ENCODE measurements at regions not wholly inside any gene's neighbourhood (a gene's known extent, or its start where the extent isn't known, plus 50 kb on each side); places are given as distances from the start of the nearest gene placed in this dataset.
"Not testable (repeated sequence)": the region's sequence is repeated elsewhere in the genome, so short reads cannot be mapped to it uniquely, and the experiment has no call there.

DNA sequence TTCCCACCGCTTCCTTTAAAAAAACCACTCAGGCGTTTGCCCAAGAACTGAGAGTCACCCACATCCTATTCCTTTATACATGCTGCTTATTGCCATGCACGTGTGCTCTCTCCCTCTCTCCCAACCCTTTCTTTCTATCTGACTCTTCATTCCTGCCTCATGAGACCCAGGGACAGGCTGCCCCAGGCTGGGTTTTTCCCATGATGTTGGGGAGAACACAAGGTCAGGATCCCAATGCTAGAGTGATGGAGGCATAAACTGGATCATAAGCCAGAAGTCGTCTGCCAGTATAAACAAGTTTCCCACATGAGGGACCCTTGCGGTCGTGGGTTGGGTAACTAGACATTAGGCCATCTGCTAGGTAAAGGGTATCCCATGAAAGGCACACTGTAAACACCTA lies 64.9 kb downstream of the CD2 start:
- no peak for DNase-seq

DNA sequence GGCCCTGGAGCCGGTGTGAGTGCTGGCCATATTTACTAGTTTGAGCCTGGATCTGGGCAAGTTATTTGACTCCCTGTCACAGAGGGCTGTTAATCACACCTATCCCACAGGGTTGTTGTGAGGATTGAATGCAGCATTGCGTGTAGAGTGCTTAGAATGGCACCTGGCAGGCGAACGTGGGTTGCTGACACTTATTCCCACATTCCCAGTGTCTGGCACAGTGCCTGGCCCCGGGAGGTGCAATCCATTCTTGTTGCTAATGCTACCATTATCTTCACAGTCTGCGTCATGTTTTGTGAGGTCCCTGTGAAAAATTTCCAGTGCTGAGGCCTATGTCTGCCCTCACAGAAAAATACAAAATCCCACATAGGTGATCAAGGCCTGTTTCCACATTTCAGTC lies 66.1 kb downstream of the CD2 start:
- DNase-seq: peak; percentile 36 to 38

DNA sequence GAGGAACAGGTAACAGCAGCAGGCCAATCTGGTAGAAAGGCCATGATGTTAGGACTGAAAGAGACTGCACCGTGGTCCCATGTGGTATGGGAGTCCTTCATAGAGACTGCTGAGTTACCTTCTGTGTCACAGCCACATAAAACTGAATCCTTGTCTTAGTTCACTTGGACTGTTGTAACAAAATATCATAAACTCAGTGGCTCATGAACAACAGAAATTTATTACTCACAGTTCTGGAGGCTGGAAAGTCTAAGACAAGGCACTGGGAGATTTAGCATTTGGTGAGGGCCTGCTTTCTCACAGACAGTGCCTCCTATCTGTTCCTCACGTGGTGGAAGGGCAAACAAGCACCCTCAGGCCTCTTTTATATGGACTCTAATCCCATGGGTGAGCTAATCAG lies 67.5 kb downstream of the CD2 start:
- no peak for DNase-seq

DNA sequence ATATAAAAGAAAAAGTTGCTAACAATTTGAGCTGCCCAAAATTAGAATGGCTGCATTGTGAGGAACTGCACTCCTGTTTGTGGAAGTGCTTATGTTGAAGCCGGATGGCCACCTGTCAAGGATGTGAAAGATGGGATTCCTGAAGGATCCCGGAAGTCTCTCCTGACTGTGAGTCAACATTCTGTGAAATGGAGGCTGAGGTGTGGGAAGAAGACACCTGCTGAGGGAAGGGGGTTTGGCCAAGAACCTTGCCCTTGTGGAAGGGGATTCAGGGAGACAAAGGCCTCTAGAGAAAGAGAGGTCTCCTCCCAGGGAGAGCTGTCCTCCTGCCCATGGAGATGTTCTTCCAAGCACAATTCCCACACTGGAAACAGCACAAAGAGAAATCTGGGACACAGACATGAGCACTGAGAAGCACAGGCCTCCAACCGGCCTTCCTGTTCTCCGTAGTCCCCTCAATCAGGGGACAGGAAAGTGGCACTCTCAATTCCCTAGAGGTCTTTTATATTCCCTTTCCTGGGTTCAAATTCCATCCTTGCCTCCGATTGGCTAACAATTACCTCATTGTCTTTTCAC lies 70.5 kb downstream of the CD2 start:
- DNase-seq: peak; percentile 32 to 51

DNA sequence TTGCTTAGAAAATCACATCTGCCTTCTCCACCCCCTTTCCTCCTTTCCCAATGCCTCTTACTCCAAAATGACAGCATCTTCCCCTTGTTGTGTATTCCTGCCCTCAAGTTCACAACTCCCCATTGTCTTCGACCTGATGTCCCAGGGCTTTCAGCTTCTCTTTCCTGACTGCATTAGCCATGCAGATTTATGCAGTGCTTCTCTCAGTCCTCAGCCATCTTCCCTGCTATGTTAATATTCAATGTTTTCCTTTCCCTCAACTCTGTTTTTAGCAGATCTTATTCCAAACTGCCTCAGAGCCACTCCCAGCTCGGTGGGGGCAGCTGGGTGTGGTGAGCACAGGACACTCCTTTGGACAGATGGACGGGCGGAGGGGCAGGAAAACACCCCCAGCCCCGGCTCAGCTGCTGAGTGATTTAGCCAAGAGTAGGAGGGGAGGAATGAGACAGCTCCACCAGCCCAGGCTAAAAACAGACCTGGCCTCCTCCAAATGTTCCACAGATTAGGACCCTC lies 71.0 kb downstream of the CD2 start:
- DNase-seq: no peak

DNA sequence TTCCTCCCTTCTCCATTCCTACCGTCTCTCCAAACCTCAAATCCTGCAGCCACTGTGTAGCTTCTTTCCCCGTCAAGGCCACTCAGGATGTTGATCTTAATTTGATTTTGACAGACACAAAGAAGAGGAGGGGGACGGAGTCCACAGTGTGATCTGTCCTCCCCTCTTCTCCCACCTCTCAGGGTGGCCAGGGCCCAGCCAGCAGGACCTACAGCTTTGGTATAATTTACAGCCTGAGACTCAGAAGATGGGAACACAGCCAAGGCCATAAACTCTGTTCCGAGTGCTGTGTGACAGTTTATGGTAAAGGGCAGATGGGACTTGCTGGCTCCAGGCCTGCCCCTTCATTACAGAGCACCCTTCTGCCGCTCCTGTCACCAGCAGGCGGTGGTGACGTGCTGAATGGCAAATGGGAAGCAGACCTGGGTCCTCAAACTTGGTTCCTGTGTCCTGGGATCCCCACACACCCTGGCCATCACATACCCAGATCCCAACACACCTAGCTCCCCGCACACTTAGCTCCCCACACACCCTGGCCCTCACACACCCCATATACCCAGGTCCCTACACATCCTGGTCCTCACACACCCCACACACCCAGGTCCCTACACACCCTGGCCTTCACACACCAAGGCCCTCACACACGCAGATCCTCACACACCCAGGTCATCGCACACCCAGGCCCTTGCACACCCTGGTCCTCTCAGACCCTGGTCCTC lies 71.6 kb downstream of the CD2 start:
- peak in 1 of 2 experiments; percentile 16 for DNase-seq

DNA sequence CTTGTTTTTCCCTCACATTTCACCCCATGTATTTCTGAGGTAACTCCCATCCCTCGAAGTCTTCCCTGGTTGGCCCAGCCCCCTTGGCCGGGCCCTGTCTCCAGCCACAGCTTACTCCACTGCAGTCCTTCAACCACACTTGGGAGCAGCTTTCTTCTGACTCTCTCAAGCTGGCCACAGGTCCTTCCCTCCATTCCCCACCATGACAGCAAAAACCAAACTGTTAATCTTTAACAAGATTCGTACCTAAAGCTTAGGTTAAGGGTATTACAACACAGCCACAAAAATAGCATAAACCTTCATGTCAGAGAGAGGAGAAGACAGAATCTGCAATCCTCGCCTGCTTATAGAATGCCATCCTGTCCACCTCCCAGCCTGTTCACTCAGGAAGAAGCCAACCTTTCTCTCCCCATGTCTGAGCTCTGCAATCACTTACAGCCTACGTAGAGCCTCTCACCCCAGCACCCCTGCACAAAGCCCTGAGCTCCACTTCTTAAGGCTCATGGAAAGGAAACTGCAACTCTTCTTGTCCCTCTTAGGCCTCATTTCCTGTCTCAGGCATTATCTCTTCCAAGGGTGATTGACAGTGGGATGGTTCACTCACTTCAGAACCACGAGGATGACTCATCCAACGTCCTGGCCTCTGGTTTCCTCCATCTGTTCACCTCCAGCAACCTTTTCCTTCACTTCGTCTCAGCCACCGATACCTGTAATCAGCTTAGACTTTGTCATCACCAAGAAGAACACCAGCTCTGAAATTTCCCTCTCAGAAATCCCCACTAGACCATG lies 72.8 kb downstream of the CD2 start:
- DNase-seq: no peak

DNA sequence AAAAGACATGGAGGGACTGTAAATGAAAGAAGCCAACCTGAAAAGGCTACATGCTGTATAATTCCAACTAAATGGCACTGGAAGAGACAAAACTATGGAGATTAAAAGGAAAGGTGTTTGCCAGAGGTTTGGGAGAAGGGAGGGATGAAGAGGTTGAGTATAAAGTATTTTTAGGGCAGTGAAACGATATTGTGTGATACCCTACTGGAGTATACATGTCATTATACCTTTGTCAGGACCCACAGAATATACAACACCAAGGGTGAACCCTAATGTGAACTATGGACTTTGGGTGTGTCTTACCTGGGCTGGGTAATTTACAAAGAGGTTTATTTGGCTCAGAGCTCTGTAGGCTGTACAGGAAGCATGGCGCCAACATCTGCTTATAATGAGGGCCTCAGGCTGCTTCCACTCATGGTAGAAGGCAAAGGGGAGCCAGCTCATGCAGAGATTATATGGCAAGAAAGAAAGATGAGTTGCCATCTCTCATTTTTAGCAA lies 73.4 kb downstream of the CD2 start:
- DNase-seq: no peak

DNA sequence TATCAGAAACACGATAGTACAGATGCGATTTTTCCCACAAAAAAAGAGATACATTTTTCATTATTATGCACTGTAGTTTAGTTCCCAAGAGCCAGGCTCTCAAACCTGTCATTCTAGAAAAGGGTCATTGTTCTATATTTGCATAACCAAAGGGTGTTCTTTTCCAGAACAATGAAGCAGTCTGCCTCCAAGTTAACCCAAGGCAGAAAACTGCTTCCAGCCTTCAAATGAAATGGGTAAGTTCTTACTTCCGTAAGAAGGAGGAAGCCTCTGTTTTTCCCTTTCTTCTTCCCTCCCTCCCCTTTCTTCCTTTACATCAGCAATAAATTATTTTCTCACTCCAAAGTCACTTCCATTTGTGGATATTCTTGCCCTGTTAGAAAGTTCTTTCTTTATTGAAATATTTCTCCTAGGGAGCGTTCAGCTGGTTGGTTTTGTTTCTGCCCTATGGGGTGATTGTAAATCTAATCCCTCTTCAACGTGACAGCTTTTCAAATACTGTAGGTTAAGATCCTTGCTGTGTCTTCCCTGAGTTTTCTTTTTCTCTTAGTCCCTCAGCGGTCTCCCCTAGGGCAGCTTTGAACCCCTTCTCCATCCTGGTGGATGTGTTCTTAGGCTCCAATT lies 77.3 kb upstream of the PTGFRN start:
- DNase-seq: no peak

DNA sequence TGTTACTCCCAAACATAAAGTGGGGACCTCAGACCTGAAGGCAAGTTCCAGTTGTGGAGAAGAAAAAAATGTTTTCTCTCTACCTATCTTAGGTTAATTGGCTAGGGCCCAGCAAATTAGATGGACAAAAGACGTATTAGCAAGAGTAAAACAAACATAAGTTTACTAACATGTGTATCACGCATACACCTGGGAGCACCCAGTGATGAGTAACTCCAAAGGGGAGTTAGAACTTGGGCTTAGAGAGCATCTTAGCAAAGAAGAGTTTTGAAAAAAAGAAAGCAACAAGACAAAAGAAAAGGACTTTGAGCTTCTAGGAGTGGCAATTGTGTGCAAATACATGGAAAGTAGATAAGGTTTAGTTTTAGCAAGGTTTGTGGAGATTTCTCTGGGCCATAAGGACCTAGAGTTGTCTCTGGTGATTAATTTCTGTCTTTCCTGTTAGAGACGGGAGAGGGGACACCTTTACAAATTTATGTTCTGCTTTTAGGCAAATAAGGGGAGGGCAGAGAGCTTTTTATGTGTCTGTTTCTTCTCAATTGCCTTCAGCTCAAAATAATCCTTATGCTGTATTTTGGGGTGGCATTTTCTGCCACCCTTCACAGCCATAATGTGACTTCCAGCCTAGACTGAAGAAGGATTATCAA lies 76.7 kb upstream of the PTGFRN start:
- DNase-seq: no peak

DNA sequence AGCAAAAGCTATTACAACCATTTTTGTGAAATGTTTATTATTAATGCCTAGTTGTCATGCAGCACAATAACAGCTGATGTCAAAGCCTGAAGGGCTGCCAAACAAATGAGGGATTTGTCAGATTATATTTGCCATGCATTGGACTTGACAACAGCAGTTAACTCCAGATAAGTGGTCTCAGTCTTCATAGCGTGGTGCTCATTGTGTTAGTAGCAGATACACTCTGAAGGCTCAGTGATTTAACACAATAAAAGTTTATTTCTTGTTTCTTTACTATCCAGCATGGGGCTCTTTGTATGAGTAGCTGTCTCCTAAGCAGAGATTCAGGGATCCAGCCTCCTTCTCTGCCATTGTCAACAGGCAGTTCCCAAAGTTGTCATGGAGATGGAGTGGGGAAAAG lies 76.0 kb upstream of the PTGFRN start:
- DNase-seq: no peak

DNA sequence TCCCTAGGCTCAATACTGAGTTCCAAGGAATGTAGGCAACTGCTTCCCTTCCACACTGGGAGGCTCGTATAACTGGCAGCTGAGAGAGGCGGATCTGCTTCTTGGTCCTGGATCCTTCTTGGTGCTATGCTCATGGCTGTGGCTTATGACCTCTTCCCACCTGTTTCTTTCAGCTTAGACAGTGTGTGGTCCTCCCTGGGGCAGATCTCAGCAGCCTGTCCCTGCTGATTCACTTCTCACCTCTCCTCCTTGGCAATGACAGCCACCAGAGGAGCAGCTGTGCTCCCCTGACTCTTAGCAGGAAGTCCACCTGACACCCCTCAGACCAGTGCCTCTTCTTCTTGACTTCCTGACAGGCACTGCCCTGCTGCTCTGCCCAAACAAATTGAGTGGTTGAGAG lies 75.1 kb upstream of the PTGFRN start:
- DNase-seq: no peak

DNA sequence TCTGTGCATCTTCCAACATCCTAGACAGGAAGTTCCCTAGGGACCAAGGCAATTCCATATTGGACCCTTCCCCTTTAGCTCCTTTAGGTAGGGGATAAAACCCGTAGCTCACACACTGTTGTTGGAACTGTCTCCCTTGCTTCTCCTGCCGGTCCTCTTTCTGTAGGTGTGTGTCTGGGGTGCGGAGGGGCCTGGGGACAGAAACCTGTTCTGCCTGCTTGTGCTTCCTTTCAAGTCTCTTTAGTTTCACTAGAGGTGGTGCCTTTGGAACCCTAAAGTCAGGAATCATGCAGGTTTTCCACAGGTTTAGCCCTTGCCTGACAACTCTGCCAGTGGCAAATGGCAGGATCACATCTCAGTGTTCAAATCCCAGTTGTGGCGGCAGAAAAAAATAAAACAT lies 74.6 kb upstream of the PTGFRN start:
- no peak for DNase-seq

DNA sequence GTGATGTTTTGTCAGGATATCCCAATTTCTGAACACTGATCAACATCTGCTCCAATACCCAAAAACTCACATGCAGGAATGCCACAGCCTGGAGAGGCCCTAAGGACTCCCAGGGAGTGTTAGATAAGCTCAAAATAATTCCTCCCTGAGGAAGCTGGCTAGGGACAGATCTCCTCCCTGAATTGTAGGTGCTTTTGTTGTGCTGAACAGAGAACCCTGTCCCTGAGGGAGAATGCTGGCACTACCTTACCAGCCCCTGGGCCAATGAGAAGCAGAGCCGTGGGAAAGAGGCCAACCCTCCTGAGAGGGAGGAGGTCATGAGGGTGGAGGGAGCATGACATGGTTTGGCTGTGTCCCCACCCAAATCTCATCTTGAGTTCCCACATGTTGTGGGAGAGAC lies 73.6 kb upstream of the PTGFRN start:
- no peak for DNase-seq

DNA sequence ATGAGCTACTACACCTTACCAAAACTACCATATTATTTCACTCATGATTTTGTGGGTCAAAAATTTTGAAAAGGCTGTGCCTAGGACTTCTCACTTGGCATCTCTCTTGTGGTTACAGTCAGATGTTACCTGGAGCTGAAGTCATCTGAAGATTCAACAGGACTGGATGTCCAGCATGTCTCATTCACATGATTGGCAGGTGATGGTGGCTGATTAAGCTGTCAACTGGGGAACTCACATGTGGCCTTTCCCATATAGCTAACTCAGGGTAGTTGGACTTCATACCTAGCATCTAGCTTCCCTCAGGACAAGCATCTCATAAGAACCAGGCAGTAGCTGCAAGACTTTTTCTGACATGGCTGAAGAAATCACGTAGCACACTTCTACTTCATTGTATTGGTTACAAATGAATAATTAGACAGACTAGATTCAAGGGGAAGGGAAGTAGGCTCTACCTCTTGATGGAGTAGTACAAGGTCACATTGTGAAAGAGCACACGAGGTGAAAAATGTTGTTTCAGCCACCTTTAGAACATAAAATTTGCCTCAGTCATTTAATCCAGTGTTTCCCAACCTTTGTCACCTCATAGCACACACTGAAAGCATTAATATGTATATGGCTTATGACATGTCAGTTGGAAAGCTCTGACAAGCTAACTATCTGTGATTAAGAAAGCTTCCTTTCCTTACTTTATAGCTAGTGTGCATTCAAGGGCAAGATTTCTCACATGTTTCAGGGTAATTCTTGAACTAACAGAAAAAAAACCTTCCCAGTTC lies 68.0 kb upstream of the PTGFRN start:
- DNase-seq: no peak

DNA sequence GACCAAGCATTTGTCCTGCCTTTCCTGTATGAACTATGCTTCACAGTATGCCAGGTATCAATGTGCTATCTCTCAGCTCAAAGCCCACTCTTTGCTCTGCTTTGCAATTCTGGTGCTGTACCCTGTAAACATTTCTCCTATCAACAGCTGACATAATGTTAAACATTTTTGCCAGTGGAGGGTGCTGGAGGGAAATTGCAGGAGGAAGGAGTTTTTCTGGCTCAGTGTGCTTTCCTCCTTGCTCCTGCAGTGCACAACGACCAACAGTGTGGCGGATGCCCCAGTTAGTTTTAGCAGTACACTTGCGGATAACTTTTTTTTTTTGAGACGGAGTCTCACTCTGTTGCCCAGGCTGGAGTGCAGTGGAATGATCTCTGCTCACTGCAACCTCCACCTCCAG lies 67.1 kb upstream of the PTGFRN start:
- DNase-seq: no peak

DNA sequence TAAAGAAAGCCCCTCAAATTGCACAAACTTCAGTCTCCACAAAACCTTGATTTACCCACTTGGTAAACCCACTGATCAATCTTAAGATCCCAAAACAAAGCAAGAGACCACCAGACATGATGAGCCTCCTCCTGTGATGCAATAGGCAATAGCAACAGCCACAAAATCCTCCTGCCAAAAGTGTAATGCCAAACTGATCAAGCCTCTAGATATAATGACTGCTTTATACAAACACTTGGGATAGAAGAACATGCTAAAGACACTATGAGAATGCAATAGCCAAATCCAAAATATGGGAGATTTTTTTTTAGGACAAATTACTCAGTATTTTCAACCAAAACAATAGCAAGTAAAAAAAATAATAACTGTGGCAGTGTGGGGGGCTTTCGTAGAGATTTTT lies 64.9 kb upstream of the PTGFRN start:
- no peak for DNase-seq

DNA sequence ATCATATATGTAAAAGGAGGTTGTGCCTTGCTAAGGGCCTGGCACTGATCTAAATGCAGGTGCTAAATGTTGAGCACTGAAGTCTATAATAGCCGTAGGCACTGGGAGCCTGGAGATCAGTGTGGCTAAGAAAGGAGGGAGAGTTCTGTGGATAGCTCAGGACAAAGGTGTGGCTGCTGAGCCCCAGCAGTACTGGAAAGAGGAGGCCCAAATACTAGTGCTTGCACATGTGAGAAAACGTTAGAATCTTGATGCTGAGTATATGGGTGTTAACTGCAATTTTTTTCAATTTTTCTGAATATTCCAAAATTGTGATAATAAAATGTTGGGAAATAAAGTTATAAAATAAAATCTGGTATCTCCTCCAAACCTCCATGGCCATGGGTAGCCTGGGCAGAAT lies 62.5 kb upstream of the PTGFRN start:
- DNase-seq: no peak

DNA sequence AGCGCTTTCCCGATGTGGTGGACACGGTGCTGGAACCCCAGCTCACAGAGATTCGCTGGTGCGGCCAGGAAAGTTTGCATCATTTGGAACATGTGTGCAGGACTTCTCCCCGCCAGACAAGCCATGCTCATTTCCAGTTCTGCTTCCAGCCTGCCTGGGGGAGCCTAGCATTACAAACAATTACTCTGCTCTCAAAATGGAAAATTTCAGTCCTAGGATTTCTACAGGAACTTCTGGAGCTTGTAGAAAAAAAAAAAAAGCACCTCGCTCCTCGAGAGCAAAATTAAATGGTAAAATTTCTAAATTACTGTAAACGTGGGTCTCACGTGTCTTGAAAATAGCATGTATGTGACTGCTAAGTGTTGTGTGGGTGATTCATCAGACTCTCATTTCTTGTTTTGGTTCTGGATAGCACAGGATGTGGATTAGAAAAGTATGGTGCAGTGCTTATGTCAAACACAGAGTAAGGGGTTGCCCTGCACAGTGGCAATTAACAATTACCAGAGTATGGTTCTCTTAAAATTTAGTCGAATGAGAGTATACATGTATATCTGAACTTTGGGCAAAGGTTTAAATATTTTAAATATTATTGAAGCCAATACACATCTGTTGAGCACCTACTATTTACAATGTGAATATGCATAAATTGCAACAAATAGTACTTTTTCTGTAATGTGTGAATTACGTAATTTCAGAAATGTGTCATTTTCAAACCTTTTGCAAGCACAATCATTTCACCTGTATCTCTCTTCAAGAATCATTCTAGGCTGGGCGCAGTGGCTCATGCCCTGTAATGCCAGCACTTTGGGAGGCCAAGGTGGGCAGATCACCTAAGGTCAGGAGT lies 61.8 kb upstream of the PTGFRN start:
- DNase-seq: no peak

DNA sequence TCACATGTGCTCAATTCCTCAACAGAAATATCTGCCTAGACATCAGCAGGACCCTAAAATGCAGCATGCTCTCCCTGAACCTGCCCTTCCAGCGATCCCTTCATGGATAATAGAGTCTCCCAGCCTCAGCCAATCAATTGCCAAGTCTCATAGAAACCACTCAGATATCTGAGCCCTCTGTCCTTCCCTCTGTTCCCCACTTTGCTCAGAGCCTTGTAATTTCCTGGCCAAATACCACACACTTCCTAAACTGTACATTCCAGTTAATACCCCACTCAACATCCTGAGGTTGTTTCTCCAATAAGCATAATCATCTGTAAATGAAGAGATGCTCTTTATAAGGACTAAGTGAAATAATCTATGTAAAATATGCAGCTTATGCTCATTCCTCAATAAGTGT lies 59.3 kb upstream of the PTGFRN start:
- no peak for DNase-seq

DNA sequence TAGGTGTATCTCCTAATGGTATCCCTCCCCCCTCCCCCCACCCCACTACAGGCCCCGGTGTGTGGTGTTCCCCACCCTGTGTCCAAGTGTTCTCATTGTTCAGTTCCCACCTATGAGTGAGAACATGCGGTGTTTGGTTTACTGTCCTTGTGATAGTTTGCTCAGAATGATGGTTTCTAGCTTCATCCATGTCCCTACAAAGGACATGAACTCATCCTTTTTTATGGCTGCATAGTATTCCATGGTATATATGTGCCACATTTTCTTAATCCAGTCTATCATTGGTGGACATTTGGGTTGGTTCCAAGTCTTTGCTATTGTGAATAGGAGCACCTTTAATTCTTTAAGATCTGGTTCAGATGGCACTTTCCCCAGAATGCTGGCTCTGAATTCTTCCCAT lies 58.5 kb upstream of the PTGFRN start:
- DNase-seq: not testable (repeated sequence)
